8988T (cell line): ENCODE measurements at regions not wholly inside any gene's neighbourhood (a gene's known extent, or its start where the extent isn't known, plus 50 kb on each side); places are given as distances from the start of the nearest gene placed in this dataset.

Experiments used
- DNase-seq: peaks from one replicate; pipeline ENCODE4 v3.0.0; 2011

- DNase-seq: no peak
These were observed 129.9 kb downstream of the HFE start for GRCh38 chr6:26216886-26217713.

- DNase-seq: no peak
These were observed 130.5 kb downstream of the HFE start for GRCh38 chr6:26217714-26218075.

- no peak for DNase-seq
These were observed 131.6 kb downstream of the HFE start for GRCh38 chr6:26218824-26219223.

GRCh38 chr6:26220145-26220970 is 133.1 kb downstream of the HFE start:
- DNase-seq: no peak

GRCh38 chr6:26221186-26221585 is 134.0 kb downstream of the HFE start:
- DNase-seq: no peak

GRCh38 chr6:26222571-26222970 is 135.3 kb downstream of the HFE start:
- no peak for DNase-seq

- no peak for DNase-seq
These were observed 136.0 kb downstream of the HFE start for GRCh38 chr6:26223228-26223627.

GRCh38 chr6:26223650-26224546 is 136.7 kb downstream of the HFE start:
- no peak for DNase-seq

- no peak for DNase-seq
These were observed 137.3 kb downstream of the HFE start for GRCh38 chr6:26224547-26224912.

GRCh38 chr6:26224940-26225847 is 138.0 kb downstream of the HFE start:
- DNase-seq: no peak

GRCh38 chr6:26225848-26226578 is 138.8 kb downstream of the HFE start:
- no peak for DNase-seq

GRCh38 chr6:26226579-26226967 is 138.4 kb upstream of the BTN3A2 start:
- DNase-seq: no peak

GRCh38 chr6:26230351-26230750 is 134.6 kb upstream of the BTN3A2 start:
- DNase-seq: no peak

GRCh38 chr6:26231006-26231587 is 133.9 kb upstream of the BTN3A2 start:
- DNase-seq: no peak

GRCh38 chr6:26232306-26232939 is 132.6 kb upstream of the BTN3A2 start:
- DNase-seq: no peak

- DNase-seq: no peak
These were observed 131.9 kb upstream of the BTN3A2 start for GRCh38 chr6:26232940-26233648.

GRCh38 chr6:26233649-26234420 is 131.2 kb upstream of the BTN3A2 start:
- peak; percentile 31 for DNase-seq

GRCh38 chr6:26234421-26235301 is 130.3 kb upstream of the BTN3A2 start:
- peak; percentile 51 for DNase-seq
